Retinal pigment epithelial cell (primary cell): ENCODE measurements at regions not wholly inside any gene's neighbourhood (a gene's known extent, or its start where the extent isn't known, plus 50 kb on each side); places are given as distances from the start of the nearest gene placed in this dataset.

Experiments
- DNase-seq: peaks from one replicate; pipeline ENCODE4 v3.0.0-alpha.2; 2010; ENCODE audit warnings: low read depth
- H3K4me3 ChIP-seq: 2 replicates; pipeline ENCODE4 v1.5.1; 2011; ENCODE audit warnings: mild to moderate bottlenecking, low read length, control low read depth, moderate library complexity
- TF ChIP-seq, protein P1 (sequence below): conservative IDR thresholded peaks from 2 replicates; pipeline ENCODE4 v1.5.1; 2011; ENCODE audit warnings: low read depth, low read length, control low read depth, inconsistent platforms

DNA sequence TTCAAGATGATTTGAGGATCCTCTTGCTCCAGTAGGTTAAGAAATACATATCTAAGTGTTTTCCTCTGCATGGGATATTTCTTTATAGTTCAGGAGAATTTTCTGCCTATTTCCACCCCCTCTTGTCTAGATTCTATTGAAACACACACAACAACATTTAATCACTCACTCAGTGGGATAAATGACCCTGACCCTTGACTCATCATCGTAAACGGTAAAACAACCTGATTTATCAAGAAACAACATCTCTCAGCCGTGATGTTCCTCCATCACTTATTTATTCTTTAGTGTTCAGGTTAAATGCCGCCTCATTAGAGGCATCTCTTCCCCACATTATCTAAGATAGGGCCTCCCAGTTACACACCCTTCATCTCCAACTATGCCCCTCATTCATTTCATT is 208.7 kb upstream of the FMN2 start:
- TF ChIP-seq, protein P1, sequence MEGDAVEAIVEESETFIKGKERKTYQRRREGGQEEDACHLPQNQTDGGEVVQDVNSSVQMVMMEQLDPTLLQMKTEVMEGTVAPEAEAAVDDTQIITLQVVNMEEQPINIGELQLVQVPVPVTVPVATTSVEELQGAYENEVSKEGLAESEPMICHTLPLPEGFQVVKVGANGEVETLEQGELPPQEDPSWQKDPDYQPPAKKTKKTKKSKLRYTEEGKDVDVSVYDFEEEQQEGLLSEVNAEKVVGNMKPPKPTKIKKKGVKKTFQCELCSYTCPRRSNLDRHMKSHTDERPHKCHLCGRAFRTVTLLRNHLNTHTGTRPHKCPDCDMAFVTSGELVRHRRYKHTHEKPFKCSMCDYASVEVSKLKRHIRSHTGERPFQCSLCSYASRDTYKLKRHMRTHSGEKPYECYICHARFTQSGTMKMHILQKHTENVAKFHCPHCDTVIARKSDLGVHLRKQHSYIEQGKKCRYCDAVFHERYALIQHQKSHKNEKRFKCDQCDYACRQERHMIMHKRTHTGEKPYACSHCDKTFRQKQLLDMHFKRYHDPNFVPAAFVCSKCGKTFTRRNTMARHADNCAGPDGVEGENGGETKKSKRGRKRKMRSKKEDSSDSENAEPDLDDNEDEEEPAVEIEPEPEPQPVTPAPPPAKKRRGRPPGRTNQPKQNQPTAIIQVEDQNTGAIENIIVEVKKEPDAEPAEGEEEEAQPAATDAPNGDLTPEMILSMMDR, result no peak
- no peak overlapping the region for H3K4me3 ChIP-seq
- DNase-seq, result no peak

DNA sequence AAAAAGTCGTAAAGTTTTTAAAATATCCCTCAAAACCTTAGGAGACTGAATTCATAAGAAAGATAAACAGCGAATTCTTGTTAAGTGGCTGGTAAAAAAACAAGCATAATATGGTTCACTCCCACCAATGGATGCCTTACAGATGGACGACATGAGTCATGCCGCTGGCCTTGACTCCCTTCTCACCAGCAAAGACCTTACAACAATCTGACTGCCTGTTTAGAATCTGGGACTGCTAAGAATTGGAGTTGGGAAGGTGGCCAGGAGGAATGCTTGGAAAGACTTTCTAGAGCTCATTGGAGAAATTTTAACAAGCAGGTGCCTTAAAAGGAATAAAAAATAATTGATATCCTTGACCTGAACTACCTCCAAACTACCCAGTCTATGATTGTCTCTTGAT is 206.9 kb upstream of the FMN2 start:
- DNase-seq, result no peak
- no peak overlapping the region for H3K4me3 ChIP-seq
- TF ChIP-seq, protein P1, result no peak

DNA sequence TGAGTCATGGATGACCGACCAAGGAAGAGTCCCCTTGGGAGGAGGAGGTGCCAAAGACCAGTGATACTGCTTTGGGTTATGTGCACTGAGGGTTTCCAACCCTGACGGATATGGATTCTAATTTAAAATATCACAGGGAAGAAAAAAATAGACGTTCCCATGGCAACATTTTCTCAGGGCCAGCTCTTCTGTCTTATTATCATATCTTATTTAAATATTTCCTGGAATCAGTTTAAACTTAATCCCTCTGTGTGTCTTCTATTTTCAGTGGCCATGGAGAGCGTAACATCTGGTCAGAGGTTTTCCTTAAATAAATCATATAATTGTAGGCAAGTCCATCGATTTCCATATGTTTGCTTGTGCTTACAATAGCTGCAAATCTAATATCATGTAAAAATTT is 205.4 kb upstream of the FMN2 start:
- TF ChIP-seq, protein P1, result no peak
- DNase-seq, result no peak
- H3K4me3 ChIP-seq, result no peak overlapping the region

DNA sequence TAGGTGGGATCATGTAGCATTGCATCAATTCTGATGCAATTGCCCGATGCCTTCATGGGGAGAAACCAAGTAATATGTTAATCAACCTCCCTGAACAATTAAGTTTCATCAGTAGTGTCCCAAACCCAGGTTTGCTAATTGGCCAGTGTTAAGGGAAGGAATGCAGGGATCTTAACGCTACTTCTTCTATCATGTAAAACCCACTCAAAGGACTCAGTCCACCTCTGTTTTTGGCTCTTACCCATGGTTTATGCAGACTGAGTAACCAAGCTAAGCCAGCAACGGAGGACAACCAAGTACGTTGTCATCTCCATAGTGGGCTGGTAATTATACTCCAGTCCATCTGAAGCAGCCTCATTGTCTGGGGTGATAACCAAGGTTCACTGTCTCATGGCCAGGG is 203.0 kb upstream of the FMN2 start:
- no peak for DNase-seq
- H3K4me3 ChIP-seq, result no peak overlapping the region
- TF ChIP-seq, protein P1, result no peak

DNA sequence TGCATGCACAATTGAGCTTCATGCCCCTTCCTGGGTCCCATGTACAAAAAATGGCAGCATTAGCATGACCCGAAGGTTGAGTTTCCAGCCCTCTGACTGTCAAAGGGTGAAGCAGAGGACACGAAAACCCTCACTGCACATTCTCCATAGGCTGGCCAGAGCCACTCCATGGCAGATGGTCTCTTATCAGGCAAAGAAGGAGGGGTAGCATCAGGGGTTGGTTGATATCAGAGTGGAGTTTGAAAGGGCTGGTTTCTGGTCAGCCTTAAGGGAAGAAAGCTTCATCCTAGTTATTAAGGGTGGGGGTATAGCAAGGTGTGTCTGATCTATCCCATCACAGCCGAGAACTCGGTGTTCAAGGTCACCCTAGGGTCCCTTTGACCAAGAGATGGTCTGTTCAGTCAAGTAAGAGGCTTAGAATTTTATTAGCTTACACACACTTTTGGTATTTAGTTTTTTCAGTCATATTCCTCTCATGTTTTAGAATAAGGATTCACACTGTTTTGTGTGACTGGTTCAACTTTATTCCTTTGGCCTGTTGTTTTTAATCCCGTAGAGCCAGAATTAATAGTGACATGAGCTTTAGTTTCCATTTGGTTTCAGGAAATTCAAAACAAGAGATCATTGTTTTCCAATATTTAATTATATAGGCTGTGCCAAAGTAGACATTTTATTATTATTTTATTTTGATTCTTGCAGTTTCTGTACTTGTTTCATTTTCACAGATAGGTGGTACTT is 199.9 kb upstream of the FMN2 start:
- H3K4me3 ChIP-seq, result no peak overlapping the region
- peak; percentile 20 for DNase-seq
- TF ChIP-seq, protein P1, result no peak

DNA sequence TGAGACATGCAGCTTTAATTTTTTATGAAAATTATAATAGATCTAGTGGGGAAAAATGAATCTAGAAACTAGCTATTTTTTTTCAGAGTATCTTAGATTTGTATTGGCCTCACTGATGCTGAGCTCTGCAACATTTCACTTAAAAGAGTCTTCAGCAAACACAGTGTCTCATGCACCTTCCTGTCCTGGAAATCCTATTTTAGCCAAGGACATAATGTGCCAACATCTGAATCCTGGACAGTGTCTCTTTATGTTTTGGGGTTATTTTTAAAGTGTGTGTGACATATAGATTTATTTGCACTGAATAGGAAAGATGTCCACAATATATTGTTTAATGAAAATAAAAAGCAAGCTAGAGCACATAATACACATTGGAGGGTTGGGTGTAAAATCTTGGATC is 199.1 kb upstream of the FMN2 start:
- TF ChIP-seq, protein P1, result no peak
- no peak for DNase-seq
- no peak overlapping the region for H3K4me3 ChIP-seq

DNA sequence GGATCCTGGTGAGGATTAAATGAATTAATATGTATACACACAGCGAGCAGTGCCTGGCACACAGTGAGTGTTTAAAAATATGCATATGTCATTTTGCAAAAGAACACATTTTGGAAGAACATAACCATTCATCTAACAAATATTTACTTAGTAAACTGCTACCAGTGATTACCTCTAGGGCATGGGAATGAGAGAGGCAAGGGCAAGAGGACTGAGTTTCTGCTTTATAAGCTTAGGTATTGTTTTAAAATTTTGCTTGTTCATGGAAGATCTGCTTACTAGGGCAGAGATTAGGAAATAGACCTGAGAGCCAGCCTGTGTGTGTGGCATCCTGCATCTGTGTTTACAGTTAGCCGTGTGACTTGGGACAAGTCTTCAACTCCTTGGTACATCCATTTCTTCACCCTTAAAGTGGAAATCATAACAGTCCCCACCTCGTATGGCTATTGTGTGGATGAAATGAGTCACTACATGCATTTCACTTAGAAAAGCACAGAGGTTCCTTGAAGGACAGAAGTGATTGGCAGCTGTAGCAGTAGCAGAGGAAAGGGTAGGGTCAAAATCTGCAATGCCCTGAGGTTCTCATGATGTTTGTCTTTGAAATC is 198.5 kb upstream of the FMN2 start:
- H3K4me3 ChIP-seq, result no peak overlapping the region
- TF ChIP-seq, protein P1, result no peak
- DNase-seq, result no peak
